Endodermal cell (in vitro differentiated cells): ENCODE measurements at regions not wholly inside any gene's neighbourhood (a gene's known extent, or its start where the extent isn't known, plus 50 kb on each side); places are given as distances from the start of the nearest gene placed in this dataset.

ENCODE experiments used
- DNase-seq: peaks from one replicate; pipeline ENCODE4 v3.0.0-alpha.2; 2017
- H3K27ac ChIP-seq: 2 replicates; pipeline ENCODE4 v1.5.1; 2013; ENCODE audit warnings: mild to moderate bottlenecking, low read depth, low read length, moderate library complexity
- H3K27me3 ChIP-seq: 2 replicates; pipeline ENCODE4 v1.6.1; 2013; ENCODE audit warnings: mild to moderate bottlenecking, low read length, moderate library complexity; ENCODE audit not compliant: insufficient read depth, control insufficient read depth, poor library complexity, severe bottlenecking
- H3K36me3 ChIP-seq: 2 replicates; pipeline ENCODE4 v1.7.0; 2013; ENCODE audit warnings: mild to moderate bottlenecking, low read length, moderate library complexity; ENCODE audit not compliant: control insufficient read depth, insufficient read depth
- H3K4me1 ChIP-seq: one replicate; pipeline ENCODE4 v1.7.0; 2013; ENCODE audit warnings: low read length; ENCODE audit not compliant: control insufficient read depth, insufficient read depth
- H3K4me3 ChIP-seq: 2 replicates; pipeline ENCODE4 v1.5.1; 2013; ENCODE audit warnings: mild to moderate bottlenecking, low read length, moderate library complexity
- H3K9ac ChIP-seq: 2 replicates; pipeline ENCODE4 v1.6.1; 2013; ENCODE audit warnings: mild to moderate bottlenecking, low read length, moderate library complexity; ENCODE audit not compliant: poor library complexity, severe bottlenecking; ENCODE audit errors: extremely low read depth
- H3K9me3 ChIP-seq: 2 replicates; pipeline ENCODE4 v1.6.1; 2013; ENCODE audit warnings: mild to moderate bottlenecking, low read length, moderate library complexity; ENCODE audit not compliant: control insufficient read depth
- H3K27ac Mint-ChIP-seq: 2 replicates; pipeline ENCODE4 v1.8.0; 2020; ENCODE audit warnings: mixed read lengths
- H3K27me3 Mint-ChIP-seq: 2 replicates; pipeline ENCODE4 v1.8.0; 2021; ENCODE audit warnings: mild to moderate bottlenecking, mixed read lengths; ENCODE audit not compliant: insufficient read depth
- H3K36me3 Mint-ChIP-seq: 2 replicates; pipeline ENCODE4 v1.8.0; 2020; ENCODE audit warnings: low read depth, mixed read lengths
- H3K4me1 Mint-ChIP-seq: 2 replicates; pipeline ENCODE4 v1.8.0; 2020; ENCODE audit warnings: mixed read lengths
- H3K4me3 Mint-ChIP-seq: 2 replicates; pipeline ENCODE4 v1.8.0; 2020; ENCODE audit warnings: mild to moderate bottlenecking, moderate library complexity, mixed read lengths
- H3K9me3 Mint-ChIP-seq: 2 replicates; pipeline ENCODE4 v1.8.0; 2020; ENCODE audit warnings: mild to moderate bottlenecking, mixed read lengths
- CTCF ChIP-seq: fragments of 200-600 bp; sonication (generic); conservative IDR thresholded peaks from 2 replicates; pipeline ENCODE4 v1.5.0; 2021; ENCODE audit warnings: antibody characterized with exemption, mild to moderate bottlenecking
- WGBS, 2 experiments: methylation state at CpG; one replicate each; pipeline versions ENCODE4 v1.1.5 to v1.1.7; 2013; ENCODE audit warnings: missing lambda C conversion rate in 2 of 2, mixed read lengths in 1 of 2; ENCODE audit not compliant: insufficient coverage in 1 of 2, insufficient read length in 1 of 2; 5-methylcytosine and 5-hydroxymethylcytosine counted together

- H3K4me1 Mint-ChIP-seq, result no peaks in the 10 kb centered on the region
- H3K9me3 Mint-ChIP-seq, result no peaks in the 10 kb centered on the region
- no peaks in the 10 kb centered on the region for H3K36me3 Mint-ChIP-seq
- Histone ChIP-seq H3K9me3 (no peaks in the 10 kb centered on the region), H3K9ac (no peak overlapping the region), H3K27ac (no peak overlapping the region), H3K4me3 (no peak overlapping the region), H3K36me3 (no peaks in the 10 kb centered on the region), H3K4me1 (no peaks in the 10 kb centered on the region), H3K27me3 (no peaks in the 10 kb centered on the region)
- H3K27me3 Mint-ChIP-seq, result no peaks in the 10 kb centered on the region
- no peak overlapping the region for H3K27ac Mint-ChIP-seq
- no peak overlapping the region for H3K4me3 Mint-ChIP-seq
- WGBS, 2 experiments, result 45 to 56% methylated on average over 2 to 3 of the region's 3 CpGs
- no peak for TF ChIP-seq CTCF
- no peak for DNase-seq
These were observed 230.8 kb downstream of the GASK1B start for GRCh38 chr4:157942017-157942416.

GRCh38 chr4:157934151-157934550 lies 238.7 kb downstream of the GASK1B start:
- Mint-ChIP-seq H3K36me3 (no peaks in the 10 kb centered on the region), H3K4me3 (no peak overlapping the region), H3K27ac (no peak overlapping the region), H3K4me1 (no peaks in the 10 kb centered on the region), H3K9me3 (no peaks in the 10 kb centered on the region), H3K27me3 (no peaks in the 10 kb centered on the region)
- no peak for DNase-seq
- no peak for TF ChIP-seq CTCF
- H3K36me3 ChIP-seq, result no peaks in the 10 kb centered on the region
- H3K27ac ChIP-seq, result no peak overlapping the region
- no peak overlapping the region for H3K9ac ChIP-seq
- no peaks in the 10 kb centered on the region for H3K27me3 ChIP-seq
- 83% methylated on average over 2 of the region's 2 CpGs; no CpG with 5 or more reads in 1 of the 2 experiments for WGBS, 2 experiments
- H3K4me1 ChIP-seq, result no peaks in the 10 kb centered on the region
- no peaks in the 10 kb centered on the region for H3K9me3 ChIP-seq
- H3K4me3 ChIP-seq, result no peak overlapping the region

- H3K27ac Mint-ChIP-seq, result no peak overlapping the region
These were observed 239.9 kb downstream of the GASK1B start for GRCh38 chr4:157932936-157933335.

More at GRCh38 chr4:157932936-157933335, 239.9 kb downstream of the GASK1B start:
- no peak for DNase-seq
- no peaks in the 10 kb centered on the region for H3K27me3 Mint-ChIP-seq
- H3K36me3 ChIP-seq, result no peaks in the 10 kb centered on the region
- WGBS, 2 experiments, result 95 to 100% methylated on average over 1 of the region's 1 CpG
- no peaks in the 10 kb centered on the region for H3K36me3 Mint-ChIP-seq
- H3K9ac ChIP-seq, result no peak overlapping the region
- no peak for TF ChIP-seq CTCF
- peaks cover 2% of the 10 kb centered on the region for H3K9me3 Mint-ChIP-seq
- H3K27me3 ChIP-seq, result no peaks in the 10 kb centered on the region
- H3K4me1 ChIP-seq, result no peaks in the 10 kb centered on the region
- H3K4me3 Mint-ChIP-seq, result no peak overlapping the region
- H3K4me1 Mint-ChIP-seq, result no peaks in the 10 kb centered on the region
- H3K9me3 ChIP-seq, result peaks cover under 1% of the 10 kb centered on the region
- H3K4me3 ChIP-seq, result no peak overlapping the region
- H3K27ac ChIP-seq, result no peak overlapping the region
